ENCODE measurements at regions not wholly inside any gene's neighbourhood (a gene's known extent, or its start where the extent isn't known, plus 50 kb on each side); places are given as distances from the start of the nearest gene placed in this dataset.

GRCh38 chr13:73696713-73697112, 437.5 kb downstream of the KLF12 start:
- TF ChIP-seq CTCF (IDR thresholded peaks at IDR 0.05; ENCODE audit: poor library complexity, severe bottlenecking) = no peak
- no peak for TF ChIP-seq RAD21 (conservative IDR thresholded peaks at IDR 0.05)
- TF ChIP-seq EZH2 (IDR thresholded peaks at IDR 0.05; ENCODE audit: borderline replicate concordance, insufficient read depth, low read length, poor library complexity, severe bottlenecking) = no peak
- no peak for TF ChIP-seq TAF1 (IDR thresholded peaks at IDR 0.05; ENCODE audit: low read depth)
- Histone ChIP-seq H3K27me3 (ENCODE audit: insufficient read depth, low read depth, low read length) (no peaks in the 10 kb centered on the region), H3K36me3 (ENCODE audit: insufficient read depth, low read length) (peaks cover 15% of the 10 kb centered on the region), H3K9me3 (ENCODE audit: low read length) (no peaks in the 10 kb centered on the region), H3K4me3 (ENCODE audit: low read length) (no peak overlapping the region), H3K79me2 (replicated peaks; ENCODE audit: insufficient read depth, low read length) (no peaks in the 10 kb centered on the region), H3K9me2 (ENCODE audit: insufficient read depth, low read length) (no peaks in the 10 kb centered on the region), H3K9ac (ENCODE audit: low read length) (no peak overlapping the region), H3K27ac (ENCODE audit: low read length) (no peak overlapping the region), H2AFZ (ENCODE audit: low read depth, low read length) (no peak overlapping the region), H3F3A (ENCODE audit: insufficient read depth, low read length, poor library complexity, severe bottlenecking) (no peaks in the 10 kb centered on the region), H4K20me1 (ENCODE audit: insufficient read depth) (no peaks in the 10 kb centered on the region), H3K4me2 (ENCODE audit: low read length) (no peak overlapping the region)

GRCh38 chr13:73696271-73696670, 437.9 kb downstream of the KLF12 start:
- Histone ChIP-seq H3K9me3 (ENCODE audit: low read length) (no peaks in the 10 kb centered on the region), H3K79me2 (replicated peaks; ENCODE audit: insufficient read depth, low read length) (no peaks in the 10 kb centered on the region), H3K9me2 (ENCODE audit: insufficient read depth, low read length) (no peaks in the 10 kb centered on the region), H3K4me3 (ENCODE audit: low read length) (no peak overlapping the region), H2AFZ (ENCODE audit: low read depth, low read length) (no peak overlapping the region), H3K9ac (ENCODE audit: low read length) (no peak overlapping the region), H3K4me2 (ENCODE audit: low read length) (no peak overlapping the region), H3K27me3 (ENCODE audit: insufficient read depth, low read depth, low read length) (no peaks in the 10 kb centered on the region), H3K36me3 (ENCODE audit: insufficient read depth, low read length) (peaks cover 15% of the 10 kb centered on the region), H4K20me1 (ENCODE audit: insufficient read depth) (no peaks in the 10 kb centered on the region), H3F3A (ENCODE audit: insufficient read depth, low read length, poor library complexity, severe bottlenecking) (no peaks in the 10 kb centered on the region), H3K27ac (ENCODE audit: low read length) (no peak overlapping the region)
- TF ChIP-seq RAD21 (conservative IDR thresholded peaks at IDR 0.05) (no peak), REST (IDR thresholded peaks at IDR 0.05; ENCODE audit: borderline replicate concordance) (no peak), EZH2 (IDR thresholded peaks at IDR 0.05; ENCODE audit: borderline replicate concordance, insufficient read depth, low read length, poor library complexity, severe bottlenecking) (no peak), MXI1 (conservative IDR thresholded peaks at IDR 0.05; ENCODE audit: poor library complexity, severe bottlenecking) (no peak), TAF1 (IDR thresholded peaks at IDR 0.05; ENCODE audit: low read depth) (no peak), SMC3 (conservative IDR thresholded peaks at IDR 0.05; ENCODE audit: poor library complexity) (no peak), CTCF (IDR thresholded peaks at IDR 0.05; ENCODE audit: poor library complexity, severe bottlenecking) (no peak), EP300 (conservative IDR thresholded peaks at IDR 0.05; ENCODE audit: poor library complexity, severe bottlenecking) (no peak)

Measured in neural cell (in vitro differentiated cells).